ENCODE measurements at regions not wholly inside any gene's neighbourhood (a gene's known extent, or its start where the extent isn't known, plus 50 kb on each side); places are given as distances from the start of the nearest gene placed in this dataset.
"Not testable (repeated sequence)": the region's sequence is repeated elsewhere in the genome, so short reads cannot be mapped to it uniquely, and the experiment has no call there.

DNA sequence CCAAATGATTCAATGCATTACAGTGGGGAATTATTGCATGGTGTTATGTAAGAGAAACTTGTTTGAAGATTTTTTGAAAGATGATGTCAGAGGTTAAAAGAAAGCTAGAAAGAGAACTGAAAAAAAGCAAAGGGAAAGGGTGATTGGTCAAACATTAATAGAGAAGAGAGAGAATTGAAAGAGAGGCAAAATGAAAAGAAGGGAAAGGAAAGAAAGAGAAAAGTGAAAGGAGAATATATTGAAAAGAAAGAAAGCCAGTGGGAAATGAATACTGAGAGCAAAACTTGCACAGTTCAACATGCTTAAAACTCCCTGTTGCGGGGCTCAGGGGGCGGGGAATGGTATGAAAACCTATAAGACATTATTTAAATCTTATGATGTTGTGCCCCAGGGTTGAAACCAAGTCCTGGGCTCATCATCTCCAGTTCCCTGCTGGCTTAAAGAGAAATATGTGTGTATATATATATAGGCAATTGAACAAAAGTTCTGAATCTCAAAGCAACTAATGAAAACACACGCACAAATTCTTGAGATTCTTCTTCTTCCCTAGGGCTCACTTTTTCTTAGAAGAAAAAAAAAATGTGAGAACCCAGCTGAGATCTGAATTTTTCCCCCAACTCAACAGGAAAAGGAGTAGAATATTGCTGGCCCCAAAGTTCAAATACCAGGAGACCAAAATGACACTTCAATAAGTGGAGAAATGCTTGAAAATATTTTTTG, 2045.9 kb upstream of the CELF4 start:
- no peak for DNase-seq

DNA sequence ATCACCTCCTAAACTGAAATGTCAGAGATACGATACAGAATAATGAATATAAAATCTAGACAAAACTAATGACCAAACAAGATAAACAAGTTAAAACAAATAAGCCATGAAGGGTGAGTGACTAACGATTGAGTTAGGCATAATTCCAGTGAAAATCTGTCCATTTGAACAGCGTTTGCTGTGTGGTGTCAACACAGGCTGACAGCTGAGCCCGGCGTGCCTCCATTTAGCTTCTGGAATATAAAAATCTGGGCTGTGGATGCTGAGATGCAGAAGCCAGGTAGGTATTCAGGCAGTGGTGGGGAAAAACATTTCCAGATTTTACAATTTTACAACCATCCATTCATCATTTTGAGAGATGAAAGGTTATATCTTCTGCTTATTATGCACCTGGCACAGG, 2041.4 kb upstream of the CELF4 start:
- no peak for DNase-seq

DNA sequence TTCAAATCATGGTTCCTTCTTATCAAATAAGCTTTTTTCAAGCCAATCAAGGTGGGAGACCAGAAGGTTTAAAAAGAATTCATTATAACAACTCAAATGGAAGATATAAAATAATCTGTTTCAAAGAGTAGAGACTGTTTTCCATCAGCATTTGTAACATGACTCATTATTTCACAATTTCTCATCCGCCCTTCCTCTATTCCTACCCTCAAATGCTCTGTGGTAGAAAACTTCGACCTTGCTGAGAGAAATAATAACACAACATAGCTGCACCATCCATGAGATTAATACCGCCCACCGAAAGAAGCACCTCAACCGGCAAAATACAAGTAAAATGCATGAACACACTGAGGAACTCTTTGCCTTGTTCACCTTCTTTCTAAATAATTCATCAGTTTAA, 2039.2 kb upstream of the CELF4 start:
- no peak for DNase-seq

DNA sequence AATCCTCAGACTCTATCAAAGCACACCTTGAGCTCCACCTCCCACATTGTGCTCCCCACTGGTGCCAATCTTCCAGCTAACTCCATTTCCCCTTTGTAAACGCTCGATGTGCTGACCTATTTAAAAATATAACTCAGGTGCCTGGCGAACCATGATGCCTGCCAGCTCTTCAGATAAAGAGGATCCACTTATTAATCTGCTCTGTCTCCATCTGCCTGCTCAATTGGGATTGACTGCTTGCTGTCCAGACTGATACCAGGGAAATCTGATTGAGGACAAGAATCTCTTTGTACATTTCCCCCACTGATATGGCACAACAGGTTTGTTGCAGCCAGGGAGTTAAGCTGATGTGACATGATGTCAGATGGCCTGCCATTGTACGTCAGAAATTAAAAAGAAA, 2036.5 kb upstream of the CELF4 start:
- DNase-seq, result no peak

DNA sequence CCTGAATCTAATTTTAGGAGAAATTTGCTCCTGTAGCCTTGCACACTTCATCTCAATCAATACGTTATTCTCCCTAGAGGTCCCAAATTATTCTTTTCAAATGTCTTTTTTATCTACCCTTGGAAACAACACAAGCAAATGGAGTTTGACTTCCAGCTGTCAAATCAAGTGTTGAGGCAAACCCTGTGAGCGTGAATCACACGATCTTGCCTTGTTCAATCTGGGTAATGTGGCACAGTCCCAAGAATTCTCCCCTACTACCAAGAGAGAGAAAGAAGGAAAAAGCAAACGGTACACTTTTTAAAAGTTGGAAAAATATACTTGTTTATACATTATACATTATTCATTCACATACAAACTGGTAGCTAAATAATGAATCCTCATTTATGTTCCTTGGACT, 2035.3 kb upstream of the CELF4 start:
- no peak for DNase-seq

DNA sequence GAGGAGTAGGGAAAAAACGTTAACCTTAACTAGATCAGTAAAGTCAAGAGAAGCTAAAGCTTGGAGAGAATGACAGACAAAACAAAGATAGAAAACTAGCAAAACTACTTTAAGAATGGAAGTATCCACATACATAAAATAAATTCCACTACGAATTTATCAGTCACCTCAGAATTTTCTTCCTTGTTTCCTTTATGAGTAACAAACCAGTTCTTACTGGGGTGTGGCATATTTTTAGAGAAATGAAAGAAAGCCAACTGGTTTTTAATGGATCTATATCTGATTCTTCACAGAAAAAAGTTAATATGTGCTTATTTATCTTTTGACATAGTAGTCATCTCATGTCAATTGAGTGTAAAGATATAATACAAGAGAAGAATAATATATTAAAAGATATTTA, 2033.7 kb upstream of the CELF4 start:
- no peak for DNase-seq

DNA sequence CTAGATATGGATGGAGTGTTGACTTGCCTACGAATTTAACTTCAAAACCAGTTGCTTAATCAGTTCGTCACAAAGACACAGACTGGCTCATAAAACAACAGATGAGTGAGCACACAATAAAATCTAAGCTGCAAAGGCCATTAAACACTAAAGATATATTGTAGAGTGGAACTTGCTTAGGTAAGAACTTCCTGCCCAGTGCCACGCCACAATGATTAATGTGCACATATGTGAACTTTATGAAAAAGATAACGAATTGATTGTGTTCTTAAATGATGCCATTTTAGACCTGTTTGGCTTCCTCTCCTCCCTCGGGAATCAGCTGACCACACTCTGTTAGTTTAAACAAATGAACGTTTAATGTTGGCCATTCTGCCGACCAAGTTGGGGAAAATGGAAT, 2031.3 kb upstream of the CELF4 start:
- no peak for DNase-seq

DNA sequence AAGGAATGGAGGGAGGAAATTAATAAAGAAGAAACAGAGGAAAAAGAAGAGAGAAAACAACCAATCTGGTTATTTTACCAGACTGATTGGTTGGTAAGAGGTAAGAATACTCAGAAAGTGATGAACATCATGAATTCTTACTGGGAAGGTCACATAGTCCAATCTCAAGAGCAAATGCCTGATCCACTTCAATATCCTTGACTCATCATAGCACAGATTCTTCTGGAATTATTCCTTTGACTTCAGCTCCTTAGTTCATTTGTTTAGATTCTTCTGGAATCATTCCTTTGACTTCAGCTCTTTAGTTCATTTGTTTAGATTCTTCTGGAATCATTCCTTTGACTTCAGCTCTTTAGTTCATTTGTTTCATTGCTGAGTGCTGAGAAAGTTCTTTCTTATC, 2030.6 kb upstream of the CELF4 start:
- DNase-seq, result no peak

DNA sequence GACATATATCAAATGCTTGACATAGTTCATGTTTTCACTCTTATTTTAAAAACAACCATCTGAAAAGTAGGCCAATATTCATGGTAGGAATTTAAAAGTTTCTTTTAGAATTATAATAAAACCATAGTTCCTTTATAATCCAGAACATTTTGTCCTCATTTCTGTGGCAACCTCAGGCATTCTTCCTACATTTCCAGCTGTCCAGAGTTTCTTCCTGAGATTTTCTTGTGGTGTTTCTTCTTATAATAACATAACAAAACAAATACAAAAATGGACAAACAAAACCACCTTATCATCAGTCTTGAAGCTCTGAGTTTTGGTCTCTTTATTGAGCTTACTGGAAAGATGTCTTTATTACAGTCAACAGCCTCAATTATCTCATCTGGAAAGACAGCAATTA, 2028.6 kb upstream of the CELF4 start:
- no peak for DNase-seq

DNA sequence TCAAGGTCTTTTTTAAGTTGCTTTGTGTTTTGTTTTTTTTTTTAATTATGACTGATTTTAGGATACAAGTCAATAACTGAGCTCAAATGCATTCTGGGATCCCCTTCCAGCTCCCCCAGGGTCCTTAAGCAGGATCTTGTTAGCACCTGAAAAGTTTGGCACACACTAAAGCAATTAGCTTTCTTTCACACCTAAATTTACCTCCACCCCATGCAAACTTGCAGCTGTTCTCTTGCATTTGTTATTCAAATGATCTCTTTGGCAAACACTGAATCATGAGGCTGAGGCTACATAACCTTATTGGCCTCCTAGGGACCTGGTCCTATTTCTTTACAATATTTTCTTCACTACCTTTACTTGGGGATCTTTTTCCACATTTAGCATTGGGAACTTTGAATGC, 2026.1 kb upstream of the CELF4 start:
- no peak for DNase-seq

DNA sequence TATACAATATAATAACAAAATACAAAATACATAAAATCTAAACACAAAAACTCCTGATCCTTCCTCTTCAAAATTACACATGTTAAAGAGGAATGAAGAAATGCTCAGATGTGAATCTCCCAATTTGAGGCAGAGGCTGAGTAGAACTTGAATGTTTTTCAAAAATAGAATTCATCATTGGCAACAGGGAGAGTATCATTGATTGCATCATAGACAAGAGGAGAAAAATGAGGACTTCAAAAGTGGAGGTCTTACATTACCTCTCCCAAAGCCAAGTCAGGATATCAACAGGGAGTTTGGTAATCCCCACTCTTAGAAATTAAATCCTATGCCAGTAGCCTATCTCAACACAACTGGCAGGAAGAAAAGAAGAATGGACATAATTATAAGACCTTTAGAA, 2023.9 kb upstream of the CELF4 start:
- no peak for DNase-seq

DNA sequence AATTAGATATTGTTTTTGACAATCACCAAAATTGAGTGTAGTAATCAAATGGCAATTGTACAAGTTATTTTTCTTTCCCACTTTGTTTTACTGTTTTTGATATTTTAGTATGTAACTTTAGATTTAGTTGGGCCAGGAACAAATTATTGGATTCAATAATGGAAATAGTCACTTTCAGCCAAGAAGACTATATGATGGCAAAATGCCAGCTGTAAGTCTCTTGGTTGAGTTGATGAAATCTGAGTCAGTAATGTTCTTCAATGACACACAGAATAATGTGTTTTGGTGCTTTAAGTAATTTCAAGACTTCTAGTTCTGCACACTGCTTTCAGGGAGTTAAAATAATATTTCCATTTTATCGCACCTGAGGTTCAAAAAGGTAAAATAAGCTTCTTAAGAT, 2022.0 kb upstream of the CELF4 start:
- no peak for DNase-seq

DNA sequence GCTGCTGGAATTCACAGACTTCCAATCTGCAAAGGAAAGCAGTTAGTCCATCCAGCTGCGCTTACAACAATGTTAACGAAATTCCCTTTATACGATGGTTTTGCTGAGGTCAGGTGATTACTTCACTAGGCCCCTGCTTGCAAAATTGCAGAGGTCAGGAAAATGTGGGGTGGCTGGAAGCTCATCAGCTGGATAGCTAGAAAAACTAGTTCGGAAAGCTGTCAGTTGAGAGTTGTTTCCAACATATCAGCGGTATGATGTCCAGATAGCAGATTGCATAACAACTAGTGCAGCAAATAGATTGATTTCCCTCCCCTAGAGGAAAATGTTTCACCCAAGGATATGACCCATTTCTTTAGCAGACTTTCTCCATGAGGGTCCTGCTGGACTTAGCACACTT, 2021.1 kb upstream of the CELF4 start:
- DNase-seq, result no peak

DNA sequence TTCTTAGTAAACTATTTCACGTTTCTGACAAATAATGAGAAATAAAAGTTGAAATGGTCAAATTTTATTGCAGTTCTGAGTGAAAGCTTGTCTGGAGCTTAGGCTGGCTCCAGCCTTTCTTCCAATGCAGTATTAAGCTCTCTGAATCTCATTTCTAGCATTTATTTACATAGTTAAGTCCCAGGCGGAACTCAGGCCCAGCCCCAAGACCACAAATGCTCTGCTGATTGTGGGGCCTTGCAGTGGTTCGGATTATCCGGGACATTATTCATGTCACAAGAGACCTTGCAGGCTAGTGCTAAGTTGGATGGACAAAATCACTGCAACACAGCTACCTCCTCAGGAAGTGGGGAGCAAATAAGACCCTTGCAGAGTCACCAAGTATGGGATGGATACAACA, 2009.3 kb upstream of the CELF4 start:
- DNase-seq, result no peak

DNA sequence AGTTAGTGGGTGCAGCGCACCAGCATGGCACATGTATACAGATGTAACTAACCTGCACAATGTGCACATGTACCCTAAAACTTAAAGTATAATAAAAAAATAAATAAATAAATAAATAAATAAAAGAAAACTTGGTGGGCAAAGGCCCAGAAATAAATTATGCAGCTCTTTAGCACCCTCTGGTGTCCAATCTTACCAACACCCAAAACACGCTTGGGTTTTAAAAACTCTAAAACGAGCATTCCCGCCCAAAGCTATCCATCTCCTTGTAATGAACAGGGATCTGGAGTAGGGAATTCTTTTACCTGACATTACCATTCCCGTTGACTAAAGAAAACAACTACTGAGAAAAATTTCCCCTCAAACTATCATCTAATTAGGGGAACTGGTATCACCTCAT, 2005.9 kb upstream of the CELF4 start:
- DNase-seq, result no peak

DNA sequence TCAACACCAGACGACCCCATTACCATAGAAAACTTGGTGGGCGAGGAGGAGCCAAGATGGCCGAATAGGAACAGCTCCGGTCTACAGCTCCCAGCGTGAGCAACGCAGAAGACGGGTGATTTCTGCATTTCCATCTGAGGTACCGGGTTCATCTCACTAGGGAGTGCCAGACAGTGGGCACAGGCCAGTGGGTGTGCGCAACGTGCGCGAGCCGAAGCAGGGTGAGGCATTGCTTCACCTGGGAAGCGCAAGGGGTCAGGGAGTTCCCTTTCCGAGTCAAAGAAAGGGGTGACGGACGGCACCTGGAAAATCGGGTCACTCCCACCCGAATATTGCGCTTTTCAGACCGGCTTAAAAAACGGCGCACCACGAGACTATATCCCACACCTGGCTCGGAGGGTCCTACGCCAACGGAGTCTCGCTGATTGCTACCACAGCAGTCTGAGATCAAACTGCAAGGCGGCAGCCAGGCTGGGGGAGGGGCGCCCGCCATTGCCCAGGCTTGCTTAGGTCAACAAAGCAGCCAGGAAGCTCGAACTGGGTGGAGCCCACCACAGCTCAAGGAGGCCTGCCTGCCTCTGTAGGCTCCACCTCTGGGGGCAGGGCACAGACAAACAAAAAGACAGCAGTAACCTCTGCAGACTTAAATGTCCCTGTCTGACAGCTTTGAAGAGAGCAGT, 2000.1 kb upstream of the CELF4 start:
- DNase-seq, result not testable (repeated sequence)

DNA sequence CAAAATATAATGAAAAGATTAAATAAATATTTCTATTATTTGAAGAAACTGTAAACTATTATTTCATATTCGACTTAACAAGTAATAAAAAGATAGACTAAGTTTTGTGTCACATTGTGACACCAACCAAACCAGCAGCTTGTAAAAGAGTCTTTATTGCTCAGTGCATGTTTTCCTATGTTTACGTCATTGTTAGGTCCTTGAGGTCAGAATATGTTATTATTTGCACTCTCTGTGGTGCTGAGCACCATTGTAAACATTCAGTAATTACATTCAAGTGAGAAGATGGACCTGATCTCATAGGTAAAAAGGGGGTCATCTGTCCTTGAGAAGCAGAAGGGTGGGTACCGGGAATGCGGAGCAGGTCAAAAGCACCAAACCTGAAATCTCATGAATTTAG, 1999.1 kb upstream of the CELF4 start:
- DNase-seq, result no peak

DNA sequence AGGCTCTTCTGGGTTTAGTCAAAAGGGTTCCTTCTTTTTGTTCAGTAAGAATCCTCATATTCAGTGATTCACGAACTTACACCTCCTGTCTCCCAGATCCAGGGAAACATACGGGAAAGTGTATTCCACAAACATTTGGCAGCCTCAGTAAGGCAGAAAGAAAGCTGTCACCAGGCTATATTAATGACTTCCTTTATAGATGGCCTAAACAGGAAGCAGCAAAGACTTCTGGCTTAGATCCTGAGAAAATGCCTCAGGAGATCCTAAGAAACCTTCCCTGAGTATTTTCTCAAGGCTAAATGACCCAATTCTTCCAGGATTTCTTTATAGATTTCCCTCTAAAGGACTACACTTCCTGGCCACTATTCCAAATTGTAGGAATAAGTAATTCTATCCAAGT, 1995.5 kb upstream of the CELF4 start:
- no peak for DNase-seq

DNA sequence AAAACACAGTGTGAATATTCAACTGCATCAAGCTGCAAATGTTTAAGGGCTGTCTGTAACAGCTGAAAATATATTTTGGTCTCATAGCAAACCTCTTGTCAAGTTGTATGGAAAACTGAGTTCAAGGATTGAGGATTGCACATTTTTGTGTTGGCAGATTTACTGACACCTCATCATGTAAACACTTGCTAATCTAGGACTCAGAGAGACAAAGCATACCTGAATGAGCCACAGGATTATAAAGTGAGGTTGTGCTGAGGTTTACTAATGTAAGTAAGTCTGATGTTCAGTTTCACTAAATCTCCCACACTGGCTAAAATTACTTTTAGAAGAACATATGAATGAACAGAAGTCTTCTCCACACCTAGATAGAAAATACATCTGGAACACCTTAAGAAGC, 1993.1 kb upstream of the CELF4 start:
- no peak for DNase-seq

DNA sequence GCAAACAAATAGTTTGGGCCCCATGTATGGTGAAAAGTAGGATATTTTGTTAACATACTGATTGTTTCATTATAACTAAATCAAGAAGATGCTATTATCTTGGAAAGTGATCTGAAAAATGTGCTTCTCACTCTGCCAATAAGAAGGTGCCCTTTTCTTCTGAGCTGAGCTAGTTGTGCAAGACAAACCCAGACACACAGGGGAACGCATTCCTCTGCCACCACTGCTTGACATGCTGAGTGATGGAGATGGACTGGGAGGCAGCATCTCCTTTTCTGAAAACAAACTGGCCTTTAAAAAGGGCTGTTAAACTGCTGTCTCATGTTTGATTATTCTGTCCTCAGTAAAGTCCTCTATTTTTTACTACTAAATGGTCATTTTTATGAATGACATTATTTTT, 1989.9 kb upstream of the CELF4 start:
- no peak for DNase-seq

DNA sequence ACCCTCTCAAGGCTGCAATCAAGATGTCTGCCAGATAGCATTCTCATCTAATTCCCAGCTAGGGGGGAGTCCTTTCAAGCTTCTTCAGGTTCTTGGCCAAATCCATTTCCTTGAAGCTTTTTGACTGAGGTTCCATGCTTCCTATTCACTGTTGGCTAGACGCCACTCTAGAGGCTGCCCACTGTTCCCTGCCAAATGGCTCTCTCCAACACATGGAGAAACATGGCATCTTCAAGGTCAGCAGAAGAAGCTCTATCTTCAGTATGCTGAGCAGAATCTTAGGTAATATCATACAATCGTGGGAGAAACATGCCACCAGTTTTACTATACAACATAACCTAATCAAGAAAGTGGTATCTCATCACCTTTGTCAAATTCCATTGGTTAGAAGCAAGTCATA, 1985.1 kb upstream of the CELF4 start:
- no peak for DNase-seq

DNA sequence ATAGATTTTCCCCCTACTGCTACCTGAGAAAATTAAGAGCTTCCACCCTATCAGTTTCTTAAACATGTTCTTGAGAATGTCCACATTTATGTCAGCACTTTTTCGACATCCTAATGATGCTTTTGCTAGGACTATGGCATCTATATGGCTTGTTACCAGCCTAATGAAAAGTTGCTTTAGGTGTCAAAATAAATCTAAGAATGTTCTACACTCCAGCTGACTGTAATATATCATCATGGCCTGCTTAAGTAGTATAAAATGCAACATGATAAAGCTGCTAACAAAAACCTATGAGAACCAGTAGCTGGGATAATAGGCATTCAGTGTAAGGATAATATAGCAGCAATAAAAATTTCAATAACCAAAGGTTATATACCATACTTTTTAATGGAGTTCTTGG, 1983.5 kb upstream of the CELF4 start:
- DNase-seq, result no peak

DNA sequence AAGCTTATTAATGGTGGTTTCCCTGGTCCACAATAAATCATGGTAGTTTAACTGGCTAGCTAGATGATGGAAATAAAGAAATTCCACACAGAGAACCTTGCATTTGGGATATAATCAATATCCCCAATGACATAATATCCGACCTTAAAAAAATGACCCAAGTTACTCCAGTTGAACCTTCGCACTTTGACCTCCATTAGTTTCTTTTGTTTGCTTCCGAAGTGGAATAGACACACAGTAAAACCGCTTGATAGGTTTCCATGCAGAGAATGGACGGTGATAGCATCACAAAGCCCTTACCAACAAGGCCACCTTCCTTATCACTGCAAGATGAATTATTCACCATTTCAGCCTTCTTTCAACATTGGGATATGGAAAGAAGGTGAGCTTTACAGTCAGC, 1966.1 kb upstream of the CELF4 start:
- no peak for DNase-seq

DNA sequence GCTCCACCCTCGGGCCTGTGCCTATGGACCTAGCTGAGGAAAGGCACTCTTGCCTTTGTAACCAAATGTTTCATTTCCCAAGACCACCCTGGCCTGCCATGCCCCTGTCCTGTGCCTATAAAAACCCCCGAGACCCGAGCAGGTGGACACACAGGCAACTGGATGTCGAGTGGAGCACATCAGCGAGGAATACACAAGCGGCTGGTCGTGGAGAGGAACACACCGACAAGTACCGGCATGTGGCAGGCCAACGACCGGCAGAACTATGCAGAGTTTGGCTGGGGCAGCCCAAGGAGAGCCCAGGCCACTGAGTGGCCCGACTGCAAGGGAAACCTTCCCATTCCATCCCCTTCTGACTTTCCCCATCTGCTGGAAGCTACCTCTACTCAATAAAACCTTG, 1963.8 kb upstream of the CELF4 start:
- DNase-seq, result no peak

DNA sequence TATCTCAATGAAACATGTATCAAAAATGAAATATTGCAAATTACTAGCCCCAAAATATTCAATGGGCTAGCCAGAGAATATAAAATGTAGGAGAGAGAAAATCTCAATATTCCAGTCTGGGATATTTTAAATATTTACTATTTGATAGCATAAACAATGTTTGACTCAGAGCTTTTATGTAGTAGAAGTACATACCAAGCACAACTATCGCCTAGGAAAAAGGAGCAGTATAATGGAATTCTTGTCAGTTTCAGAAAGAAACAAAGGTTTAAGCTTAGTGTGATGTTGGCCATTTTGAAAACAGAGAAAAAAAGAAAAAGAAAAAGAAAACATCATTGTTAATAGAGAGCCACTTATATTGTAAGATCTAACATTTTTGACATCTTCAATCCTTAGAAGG, 1961.9 kb upstream of the CELF4 start:
- DNase-seq, result no peak
